ENCODE measurements at regions not wholly inside any gene's neighbourhood (a gene's known extent, or its start where the extent isn't known, plus 50 kb on each side); places are given as distances from the start of the nearest gene placed in this dataset.
"Not testable (repeated sequence)": the region's sequence is repeated elsewhere in the genome, so short reads cannot be mapped to it uniquely, and the experiment has no call there.

GRCh38 chrX:146006637-146007036 is 189.0 kb downstream of the SLITRK2 start:
- H3K9me3 ChIP-seq = no peaks in the 10 kb centered on the region
- intact Hi-C loops (cut with DNase I; ENCODE audit: low total_unique reads) = no loop called here
- no peak overlapping the region for H3K27ac ChIP-seq
- no peak for DNase-seq
- TF ChIP-seq CTCF (IDR thresholded peaks at IDR 0.05 in 4 of 5, conservative IDR thresholded peaks at IDR 0.05 in 1 of 5) = no peak
- TF ChIP-seq POLR2A (IDR thresholded peaks at IDR 0.05) = no peak
- no peak overlapping the region for H3K4me3 ChIP-seq
- no peaks in the 10 kb centered on the region for H3K36me3 ChIP-seq
- in situ Hi-C loops (cut with MboI; ENCODE audit: low sequenced_read_pairs in 4 of 4) = no loop called here
- H3K27me3 ChIP-seq = no peaks in the 10 kb centered on the region
- no peaks in the 10 kb centered on the region for H3K4me1 ChIP-seq
- ATAC-seq = no peak

- Histone ChIP-seq H3K27ac (no peak overlapping the region), H3K4me1 (no peaks in the 10 kb centered on the region), H3K27me3 (no peaks in the 10 kb centered on the region), H3K4me3 (no peak overlapping the region), H3K36me3 (no peaks in the 10 kb centered on the region), H3K9me3 (no peaks in the 10 kb centered on the region)
- in situ Hi-C loops (cut with MboI; ENCODE audit: low sequenced_read_pairs in 4 of 4) = no loop called here
- no peak for ATAC-seq
- DNase-seq = no peak
- intact Hi-C loops (cut with DNase I; ENCODE audit: low total_unique reads) = no loop called here
- TF ChIP-seq CTCF (IDR thresholded peaks at IDR 0.05 in 4 of 5, conservative IDR thresholded peaks at IDR 0.05 in 1 of 5) (no peak), POLR2A (IDR thresholded peaks at IDR 0.05) (no peak)
Measured at GRCh38 chrX:146036000-146036399, 218.4 kb downstream of the SLITRK2 start.

GRCh38 chrX:146041741-146042140 is 224.1 kb downstream of the SLITRK2 start:
- H3K27me3 ChIP-seq = no peaks in the 10 kb centered on the region
- no peak for DNase-seq
- no peaks in the 10 kb centered on the region for H3K9me3 ChIP-seq
- H3K27ac ChIP-seq = no peak overlapping the region
- H3K4me1 ChIP-seq = no peaks in the 10 kb centered on the region
- intact Hi-C loops (cut with DNase I; ENCODE audit: low total_unique reads) (no loop called here), in situ Hi-C loops (cut with MboI; ENCODE audit: low sequenced_read_pairs in 4 of 4) (no loop called here)
- ATAC-seq = no peak
- no peak overlapping the region for H3K4me3 ChIP-seq
- TF ChIP-seq CTCF (IDR thresholded peaks at IDR 0.05 in 4 of 5, conservative IDR thresholded peaks at IDR 0.05 in 1 of 5) = no peak
- TF ChIP-seq POLR2A (IDR thresholded peaks at IDR 0.05) = no peak
- H3K36me3 ChIP-seq = no peaks in the 10 kb centered on the region

GRCh38 chrX:146046011-146046715 is 228.5 kb downstream of the SLITRK2 start:
- H3K36me3 ChIP-seq; H3K27ac ChIP-seq; intact Hi-C loops (cut with DNase I; ENCODE audit: low total_unique reads); H3K4me3 ChIP-seq; ATAC-seq; H3K9me3 ChIP-seq; in situ Hi-C loops (cut with MboI; ENCODE audit: low sequenced_read_pairs in 4 of 4); H3K27me3 ChIP-seq; H3K4me1 ChIP-seq; DNase-seq: not testable (repeated sequence)

GRCh38 chrX:146049568-146049967 is 231.9 kb downstream of the SLITRK2 start:
- H3K36me3 ChIP-seq; H3K4me3 ChIP-seq; DNase-seq; in situ Hi-C loops (cut with MboI; ENCODE audit: low sequenced_read_pairs in 4 of 4); H3K27me3 ChIP-seq; H3K27ac ChIP-seq; intact Hi-C loops (cut with DNase I; ENCODE audit: low total_unique reads); H3K4me1 ChIP-seq; H3K9me3 ChIP-seq; ATAC-seq: not testable (repeated sequence)

GRCh38 chrX:146054311-146054710 is 236.7 kb downstream of the SLITRK2 start:
- ATAC-seq (no peak), DNase-seq (no peak)
- Histone ChIP-seq H3K36me3 (no peaks in the 10 kb centered on the region), H3K4me1 (no peaks in the 10 kb centered on the region), H3K4me3 (no peak overlapping the region), H3K27me3 (no peaks in the 10 kb centered on the region), H3K9me3 (no peaks in the 10 kb centered on the region), H3K27ac (no peak overlapping the region)
- TF ChIP-seq CTCF (IDR thresholded peaks at IDR 0.05 in 4 of 5, conservative IDR thresholded peaks at IDR 0.05 in 1 of 5) (no peak), POLR2A (IDR thresholded peaks at IDR 0.05) (no peak)
- intact Hi-C loops (cut with DNase I; ENCODE audit: low total_unique reads) = no loop called here
- in situ Hi-C loops (cut with MboI; ENCODE audit: low sequenced_read_pairs in 4 of 4) = no loop called here

All from gastrocnemius medialis (tissue), 4 donors.